ENCODE measurements at regions not wholly inside any gene's neighbourhood (a gene's known extent, or its start where the extent isn't known, plus 50 kb on each side); places are given as distances from the start of the nearest gene placed in this dataset.

GRCh38 chr1:105652109-105652508 lies 1404.4 kb upstream of the PRMT6 start:
- no peak overlapping the region for H2AFZ ChIP-seq (ENCODE audit: low read length, unreplicated experiment)
- no peak overlapping the region for H3K27ac ChIP-seq (ENCODE audit: low read depth, low read length)
- no peaks in the 10 kb centered on the region for H3K36me3 ChIP-seq (ENCODE audit: insufficient read depth, low read length)
- H3K4me1 ChIP-seq (ENCODE audit: control insufficient read depth, insufficient read depth, low read length, unreplicated experiment): no peaks in the 10 kb centered on the region
- H3K27me3 ChIP-seq (ENCODE audit: insufficient read depth, low read length): no peaks in the 10 kb centered on the region
- no peaks in the 10 kb centered on the region for H3K79me2 ChIP-seq (ENCODE audit: control insufficient read depth, insufficient read depth, low read length, unreplicated experiment)
- no peak overlapping the region for H3K4me3 ChIP-seq (ENCODE audit: low read depth, low read length)

GRCh38 chr1:105655032-105655431 lies 1401.4 kb upstream of the PRMT6 start:
- H2AFZ ChIP-seq (ENCODE audit: low read length, unreplicated experiment): no peak overlapping the region
- no peaks in the 10 kb centered on the region for H3K4me1 ChIP-seq (ENCODE audit: control insufficient read depth, insufficient read depth, low read length, unreplicated experiment)
- no peaks in the 10 kb centered on the region for H3K79me2 ChIP-seq (ENCODE audit: control insufficient read depth, insufficient read depth, low read length, unreplicated experiment)
- H3K36me3 ChIP-seq (ENCODE audit: insufficient read depth, low read length): no peaks in the 10 kb centered on the region
- no peak overlapping the region for H3K27ac ChIP-seq (ENCODE audit: low read depth, low read length)
- H3K27me3 ChIP-seq (ENCODE audit: insufficient read depth, low read length): no peaks in the 10 kb centered on the region
- no peak overlapping the region for H3K4me3 ChIP-seq (ENCODE audit: low read depth, low read length)

GRCh38 chr1:105664495-105664894 lies 1392.0 kb upstream of the PRMT6 start:
- Histone ChIP-seq H3K36me3 (ENCODE audit: insufficient read depth, low read length) (no peaks in the 10 kb centered on the region), H2AFZ (ENCODE audit: low read length, unreplicated experiment) (no peak overlapping the region), H3K27me3 (ENCODE audit: insufficient read depth, low read length) (no peaks in the 10 kb centered on the region), H3K79me2 (ENCODE audit: control insufficient read depth, insufficient read depth, low read length, unreplicated experiment) (no peaks in the 10 kb centered on the region), H3K27ac (ENCODE audit: low read depth, low read length) (no peak overlapping the region), H3K4me1 (ENCODE audit: control insufficient read depth, insufficient read depth, low read length, unreplicated experiment) (no peaks in the 10 kb centered on the region), H3K4me3 (ENCODE audit: low read depth, low read length) (no peak overlapping the region)

GRCh38 chr1:105678334-105678733 lies 1378.1 kb upstream of the PRMT6 start:
- no peaks in the 10 kb centered on the region for H3K36me3 ChIP-seq (ENCODE audit: insufficient read depth, low read length)
- H3K4me3 ChIP-seq (ENCODE audit: low read depth, low read length): no peak overlapping the region
- H3K27ac ChIP-seq (ENCODE audit: low read depth, low read length): no peak overlapping the region
- H3K4me1 ChIP-seq (ENCODE audit: control insufficient read depth, insufficient read depth, low read length, unreplicated experiment): no peaks in the 10 kb centered on the region
- no peaks in the 10 kb centered on the region for H3K79me2 ChIP-seq (ENCODE audit: control insufficient read depth, insufficient read depth, low read length, unreplicated experiment)
- H3K27me3 ChIP-seq (ENCODE audit: insufficient read depth, low read length): no peaks in the 10 kb centered on the region
- no peak overlapping the region for H2AFZ ChIP-seq (ENCODE audit: low read length, unreplicated experiment)

GRCh38 chr1:105684714-105685113 lies 1371.8 kb upstream of the PRMT6 start:
- Histone ChIP-seq H3K27me3 (ENCODE audit: insufficient read depth, low read length) (no peaks in the 10 kb centered on the region), H3K4me1 (ENCODE audit: control insufficient read depth, insufficient read depth, low read length, unreplicated experiment) (no peaks in the 10 kb centered on the region), H3K36me3 (ENCODE audit: insufficient read depth, low read length) (no peaks in the 10 kb centered on the region), H2AFZ (ENCODE audit: low read length, unreplicated experiment) (no peak overlapping the region), H3K27ac (ENCODE audit: low read depth, low read length) (no peak overlapping the region), H3K79me2 (ENCODE audit: control insufficient read depth, insufficient read depth, low read length, unreplicated experiment) (no peaks in the 10 kb centered on the region), H3K4me3 (ENCODE audit: low read depth, low read length) (no peak overlapping the region)

GRCh38 chr1:105686026-105686425 lies 1370.4 kb upstream of the PRMT6 start:
- H3K4me1 ChIP-seq (ENCODE audit: control insufficient read depth, insufficient read depth, low read length, unreplicated experiment): no peaks in the 10 kb centered on the region
- no peaks in the 10 kb centered on the region for H3K27me3 ChIP-seq (ENCODE audit: insufficient read depth, low read length)
- H3K79me2 ChIP-seq (ENCODE audit: control insufficient read depth, insufficient read depth, low read length, unreplicated experiment): no peaks in the 10 kb centered on the region
- no peak overlapping the region for H3K4me3 ChIP-seq (ENCODE audit: low read depth, low read length)
- no peak overlapping the region for H3K27ac ChIP-seq (ENCODE audit: low read depth, low read length)
- H2AFZ ChIP-seq (ENCODE audit: low read length, unreplicated experiment): no peak overlapping the region
- no peaks in the 10 kb centered on the region for H3K36me3 ChIP-seq (ENCODE audit: insufficient read depth, low read length)

- H3K27me3 ChIP-seq (ENCODE audit: insufficient read depth, low read length): no peaks in the 10 kb centered on the region
- no peak overlapping the region for H2AFZ ChIP-seq (ENCODE audit: low read length, unreplicated experiment)
- no peaks in the 10 kb centered on the region for H3K36me3 ChIP-seq (ENCODE audit: insufficient read depth, low read length)
- H3K4me3 ChIP-seq (ENCODE audit: low read depth, low read length): no peak overlapping the region
- no peak overlapping the region for H3K27ac ChIP-seq (ENCODE audit: low read depth, low read length)
- H3K79me2 ChIP-seq (ENCODE audit: control insufficient read depth, insufficient read depth, low read length, unreplicated experiment): no peaks in the 10 kb centered on the region
- no peaks in the 10 kb centered on the region for H3K4me1 ChIP-seq (ENCODE audit: control insufficient read depth, insufficient read depth, low read length, unreplicated experiment)
Observed at GRCh38 chr1:105686874-105687690, 1369.4 kb upstream of the PRMT6 start.

GRCh38 chr1:105700723-105701122 lies 1355.8 kb upstream of the PRMT6 start:
- Histone ChIP-seq H3K36me3 (ENCODE audit: insufficient read depth, low read length) (no peaks in the 10 kb centered on the region), H3K27me3 (ENCODE audit: insufficient read depth, low read length) (no peaks in the 10 kb centered on the region), H3K4me3 (ENCODE audit: low read depth, low read length) (no peak overlapping the region), H3K4me1 (ENCODE audit: control insufficient read depth, insufficient read depth, low read length, unreplicated experiment) (no peaks in the 10 kb centered on the region), H3K79me2 (ENCODE audit: control insufficient read depth, insufficient read depth, low read length, unreplicated experiment) (no peaks in the 10 kb centered on the region), H2AFZ (ENCODE audit: low read length, unreplicated experiment) (no peak overlapping the region), H3K27ac (ENCODE audit: low read depth, low read length) (no peak overlapping the region)

- no peak overlapping the region for H2AFZ ChIP-seq (ENCODE audit: low read length, unreplicated experiment)
- no peak overlapping the region for H3K4me3 ChIP-seq (ENCODE audit: low read depth, low read length)
- H3K79me2 ChIP-seq (ENCODE audit: control insufficient read depth, insufficient read depth, low read length, unreplicated experiment): no peaks in the 10 kb centered on the region
- H3K36me3 ChIP-seq (ENCODE audit: insufficient read depth, low read length): no peaks in the 10 kb centered on the region
- H3K4me1 ChIP-seq (ENCODE audit: control insufficient read depth, insufficient read depth, low read length, unreplicated experiment): no peaks in the 10 kb centered on the region
- no peaks in the 10 kb centered on the region for H3K27me3 ChIP-seq (ENCODE audit: insufficient read depth, low read length)
- no peak overlapping the region for H3K27ac ChIP-seq (ENCODE audit: low read depth, low read length)
Observed at GRCh38 chr1:105724286-105724685, 1332.2 kb upstream of the PRMT6 start.

GRCh38 chr1:105730701-105731100 lies 1325.8 kb upstream of the PRMT6 start:
- H3K4me1 ChIP-seq (ENCODE audit: control insufficient read depth, insufficient read depth, low read length, unreplicated experiment): no peaks in the 10 kb centered on the region
- no peaks in the 10 kb centered on the region for H3K27me3 ChIP-seq (ENCODE audit: insufficient read depth, low read length)
- no peaks in the 10 kb centered on the region for H3K36me3 ChIP-seq (ENCODE audit: insufficient read depth, low read length)
- no peak overlapping the region for H2AFZ ChIP-seq (ENCODE audit: low read length, unreplicated experiment)
- H3K4me3 ChIP-seq (ENCODE audit: low read depth, low read length): no peak overlapping the region
- no peak overlapping the region for H3K27ac ChIP-seq (ENCODE audit: low read depth, low read length)
- H3K79me2 ChIP-seq (ENCODE audit: control insufficient read depth, insufficient read depth, low read length, unreplicated experiment): no peaks in the 10 kb centered on the region

GRCh38 chr1:105736349-105736748 lies 1320.1 kb upstream of the PRMT6 start:
- no peak overlapping the region for H2AFZ ChIP-seq (ENCODE audit: low read length, unreplicated experiment)
- no peak overlapping the region for H3K4me3 ChIP-seq (ENCODE audit: low read depth, low read length)
- no peak overlapping the region for H3K27ac ChIP-seq (ENCODE audit: low read depth, low read length)
- H3K4me1 ChIP-seq (ENCODE audit: control insufficient read depth, insufficient read depth, low read length, unreplicated experiment): no peaks in the 10 kb centered on the region
- H3K36me3 ChIP-seq (ENCODE audit: insufficient read depth, low read length): no peaks in the 10 kb centered on the region
- no peaks in the 10 kb centered on the region for H3K79me2 ChIP-seq (ENCODE audit: control insufficient read depth, insufficient read depth, low read length, unreplicated experiment)
- no peaks in the 10 kb centered on the region for H3K27me3 ChIP-seq (ENCODE audit: insufficient read depth, low read length)

All from ACC112 (cell line).